Heart right ventricle (tissue), 16 donors: ENCODE measurements at regions not wholly inside any gene's neighbourhood (a gene's known extent, or its start where the extent isn't known, plus 50 kb on each side); places are given as distances from the start of the nearest gene placed in this dataset.

ENCODE experiments used
- ATAC-seq, 8 donors: fragments of 200-7000 bp; cut with Tn5 transposase; one replicate each; pipeline ENCODE4 v1.9.1; 2020; ENCODE audit warnings: mild to moderate bottlenecking in 8 of 8, moderate library complexity in 8 of 8, moderate number of reproducible peaks in 1 of 8
- DNase-seq, 2 donors: peaks; one replicate each; pipeline ENCODE4 v3.0.0-alpha.2; 2020
- H3K27ac ChIP-seq, 10 donors: fragments of 200-600 bp; sonication (generic) in 2 of 10; one replicate each; pipeline versions ENCODE4 v1.5.0 to v1.8.0; 2020 to 2022; ENCODE audit warnings: mild to moderate bottlenecking in 3 of 10
- H3K27me3 ChIP-seq, 7 donors: fragments of 200-600 bp; one replicate each; pipeline ENCODE4 v1.8.0; 2021 to 2022; ENCODE audit warnings: mild to moderate bottlenecking in 2 of 7
- H3K36me3 ChIP-seq, 9 donors: fragments of 200-600 bp; sonication (generic) in 1 of 9; one replicate each; pipeline versions ENCODE4 v1.5.0 to v1.8.0; 2020 to 2022; ENCODE audit warnings: mild to moderate bottlenecking in 2 of 9
- H3K4me1 ChIP-seq, 9 donors: fragments of 200-600 bp; sonication (generic) in 1 of 9; one replicate each; pipeline versions ENCODE4 v1.5.0 to v1.8.0; 2020 to 2022; ENCODE audit warnings: mild to moderate bottlenecking in 4 of 9
- H3K4me3 ChIP-seq, 10 donors: fragments of 200-600 bp; sonication (generic) in 2 of 10; one replicate each; pipeline versions ENCODE4 v1.5.0 to v1.8.0; 2020 to 2022; ENCODE audit warnings: mild to moderate bottlenecking in 7 of 10, moderate library complexity in 2 of 10
- H3K9me3 ChIP-seq, 11 donors: fragments of 200-600 bp in 10 of 11; sonication (generic) in 2 of 11; one replicate each; pipeline versions ENCODE4 v1.5.0 to v1.8.0; 2013 to 2022; ENCODE audit warnings: mild to moderate bottlenecking in 2 of 11, control low read depth in 1 of 11, moderate library complexity in 1 of 11
- CTCF ChIP-seq, 9 donors: fragments of 200-600 bp; sonication (generic) in 2 of 9; IDR thresholded peaks; one replicate each; pipeline versions ENCODE4 v1.5.0 to v1.8.0; 2021 to 2022; ENCODE audit warnings: antibody characterized with exemption in 9 of 9, mild to moderate bottlenecking in 5 of 9, moderate library complexity in 1 of 9
- WGBS, 2 donors: extraction: QIAGEN DNeasy Blood & Tissue Kit; methylation state at CpG; one replicate each; pipeline ENCODE4 v1.1.7; 2013; ENCODE audit warnings: inconsistent platforms in 1 of 2; 5-methylcytosine and 5-hydroxymethylcytosine counted together
- intact Hi-C, 10 donors: fragments of 100-400 bp; cut with DNase I; formaldehyde crosslinking; loops; one replicate each; pipeline versions ENCODE4 v1.11.1 to v1.14.2; 2022
- donor health status: Arrhythmogenic right ventricular cardiomyopathy.
- donor health status: ischemic (EF 13 %, LVEDD 7.1; RV severe dilation, severe dysfunction).
- donor health status: healthy with polysubstance abuse.
- donor health status: DM: no; HTN: yes; CAD: no.
- donor health status: DM: no; HTN: no; CAD: no.
- donor health status: ischemic (EF 25% LVEDD 6.9; RV normal size, moderate dysfunction).
- donor health status: ischemic (EF 25% LVEDD 5.7; RV mildly dilated, moderate dysfunction).
- donor health status: healthy.
- donor health status: DM: yes; HTN: yes; CAD: no.
- donor health status: Ischemic cardiomyopathy.
- donor health status: ischemic (EF 35%, LVEDD 5.7; RV mildly dilated, moderate dysfunction).
- donor health status: nonischemic (EF 11% LVEDD 7.7; RV severe dilation, severe dysfunction).
- donor health status: DM: yes; HTN: yes; CAD: no.
- donor health status: PGD.
- donor health status: ischemic (EF 29% LVEDD 5.4; RV normal size, mild dysfunction).
- donor health status: nonischemic (EF 23%, LVEDD 6.1; RV moderate dilation, normal function).

GRCh38 chr16:73433731-73434307, 385.9 kb upstream of the ZFHX3 start:
- Histone ChIP-seq H3K4me1 (no peaks in the 10 kb centered on the region), H3K27ac (no peak overlapping the region), H3K9me3 (no peaks in the 10 kb centered on the region), H3K4me3 (no peak overlapping the region), H3K27me3 (no peaks in the 10 kb centered on the region), H3K36me3 (no peaks in the 10 kb centered on the region)
- DNase-seq, result no peak
- intact Hi-C loops, result no loop called here
- no peak for ATAC-seq
- no peak for TF ChIP-seq CTCF (IDR thresholded peaks at IDR 0.05)
- 72% methylated on average over 16 of the region's 16 CpGs for WGBS, 2 donors

- Histone ChIP-seq H3K9me3 (no peaks in the 10 kb centered on the region), H3K27me3 (no peaks in the 10 kb centered on the region), H3K27ac (no peak overlapping the region), H3K36me3 (no peaks in the 10 kb centered on the region), H3K4me3 (no peak overlapping the region), H3K4me1 (no peaks in the 10 kb centered on the region)
- DNase-seq (no peak), ATAC-seq (no peak)
- TF ChIP-seq CTCF (IDR thresholded peaks at IDR 0.05), result no peak
- WGBS, 2 donors, result 68 to 69% methylated on average over 13 of the region's 13 CpGs
- intact Hi-C loops, result no loop called here
These were observed 385.2 kb upstream of the ZFHX3 start for GRCh38 chr16:73432850-73433730.

- WGBS, 2 donors, result 78 to 88% methylated on average over 3 of the region's 3 CpGs
- Histone ChIP-seq H3K4me1 (no peaks in the 10 kb centered on the region), H3K27me3 (no peaks in the 10 kb centered on the region), H3K9me3 (no peaks in the 10 kb centered on the region), H3K4me3 (no peak overlapping the region), H3K36me3 (no peaks in the 10 kb centered on the region), H3K27ac (no peak overlapping the region)
- intact Hi-C loops, result no loop called here
- DNase-seq, result no peak
- no peak for TF ChIP-seq CTCF (IDR thresholded peaks at IDR 0.05)
- no peak for ATAC-seq
These were observed 382.2 kb upstream of the ZFHX3 start for GRCh38 chr16:73430138-73430537.

- intact Hi-C loops, result no loop called here
- H3K27me3 ChIP-seq, result peaks cover 0 to 10% (median 0%) of the 10 kb centered on the region in 7 donors
- H3K4me1 ChIP-seq, result no peaks in the 10 kb centered on the region
- H3K36me3 ChIP-seq, result no peaks in the 10 kb centered on the region
- no peak overlapping the region for H3K4me3 ChIP-seq
- H3K9me3 ChIP-seq, result no peaks in the 10 kb centered on the region
- TF ChIP-seq CTCF (IDR thresholded peaks at IDR 0.05), result no peak
- DNase-seq (no peak), ATAC-seq (no peak)
- 87% methylated on average over 10 of the region's 10 CpGs for WGBS, 2 donors
- H3K27ac ChIP-seq, result no peak overlapping the region
These were observed 380.2 kb upstream of the ZFHX3 start for GRCh38 chr16:73428121-73428520.
